Body of pancreas (tissue), 4 donors: ENCODE measurements at regions not wholly inside any gene's neighbourhood (a gene's known extent, or its start where the extent isn't known, plus 50 kb on each side); places are given as distances from the start of the nearest gene placed in this dataset.

Experiments
- POLR2A ChIP-seq, 3 donors: fragments of 450-650 bp; IDR thresholded peaks; one replicate each; pipeline ENCODE4 v1.6.1; 2016; ENCODE audit warnings: antibody characterized with exemption in 3 of 3, mild to moderate bottlenecking in 2 of 3
- TF ChIP-seq, protein P1 (sequence below), 7 experiments: fragments of 450-650 bp in 4 of 7; fragments of 200-600 bp in 3 of 7; sonication (generic) in 3 of 7; IDR thresholded peaks; one replicate each; pipeline ENCODE4 v1.5.1; 2016 to 2019; ENCODE audit warnings: antibody characterized with exemption in 7 of 7

DNA sequence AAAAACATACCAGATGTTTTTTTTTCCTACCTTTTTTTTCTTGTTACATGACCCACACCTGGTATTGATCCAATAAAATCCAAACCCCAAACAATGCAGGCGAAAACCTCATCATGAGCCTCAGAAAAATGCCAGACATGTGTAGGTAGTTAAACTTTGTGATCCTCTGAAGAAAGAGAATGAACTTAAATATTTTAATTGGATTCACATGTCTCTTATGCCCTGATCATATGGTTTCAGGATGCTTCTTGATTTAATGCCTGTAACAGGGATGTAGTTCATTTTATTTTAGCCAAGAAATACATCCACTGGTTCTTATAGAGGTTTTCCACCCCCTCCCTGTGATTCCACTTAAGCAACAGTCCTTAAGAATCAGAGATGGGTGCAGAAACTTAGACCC lies 451.6 kb downstream of the TYW1 start:
- no peak for TF ChIP-seq POLR2A (IDR thresholded peaks at IDR 0.05)
- TF ChIP-seq, protein P1, sequence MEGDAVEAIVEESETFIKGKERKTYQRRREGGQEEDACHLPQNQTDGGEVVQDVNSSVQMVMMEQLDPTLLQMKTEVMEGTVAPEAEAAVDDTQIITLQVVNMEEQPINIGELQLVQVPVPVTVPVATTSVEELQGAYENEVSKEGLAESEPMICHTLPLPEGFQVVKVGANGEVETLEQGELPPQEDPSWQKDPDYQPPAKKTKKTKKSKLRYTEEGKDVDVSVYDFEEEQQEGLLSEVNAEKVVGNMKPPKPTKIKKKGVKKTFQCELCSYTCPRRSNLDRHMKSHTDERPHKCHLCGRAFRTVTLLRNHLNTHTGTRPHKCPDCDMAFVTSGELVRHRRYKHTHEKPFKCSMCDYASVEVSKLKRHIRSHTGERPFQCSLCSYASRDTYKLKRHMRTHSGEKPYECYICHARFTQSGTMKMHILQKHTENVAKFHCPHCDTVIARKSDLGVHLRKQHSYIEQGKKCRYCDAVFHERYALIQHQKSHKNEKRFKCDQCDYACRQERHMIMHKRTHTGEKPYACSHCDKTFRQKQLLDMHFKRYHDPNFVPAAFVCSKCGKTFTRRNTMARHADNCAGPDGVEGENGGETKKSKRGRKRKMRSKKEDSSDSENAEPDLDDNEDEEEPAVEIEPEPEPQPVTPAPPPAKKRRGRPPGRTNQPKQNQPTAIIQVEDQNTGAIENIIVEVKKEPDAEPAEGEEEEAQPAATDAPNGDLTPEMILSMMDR (IDR thresholded peaks at IDR 0.05) = no peak
